LNCaP clone FGC (cell line): ENCODE measurements at regions not wholly inside any gene's neighbourhood (a gene's known extent, or its start where the extent isn't known, plus 50 kb on each side); places are given as distances from the start of the nearest gene placed in this dataset.
"Not testable (repeated sequence)": the region's sequence is repeated elsewhere in the genome, so short reads cannot be mapped to it uniquely, and the experiment has no call there.

ENCODE experiments used
- DNase-seq: peaks from one replicate; pipeline ENCODE4 v3.0.0-alpha.2; 2011; ENCODE audit warnings: low read depth
- H3K4me3 ChIP-seq: 2 replicates; pipeline ENCODE4 v1.5.1; 2011; ENCODE audit warnings: mild to moderate bottlenecking, low read depth, low read length, control low read depth
- TF ChIP-seq, protein P1 (sequence below): IDR thresholded peaks from 2 replicates; pipeline ENCODE4 v1.5.1; 2012; ENCODE audit warnings: mild to moderate bottlenecking; ENCODE audit not compliant: control insufficient read depth, insufficient read depth; ENCODE audit errors: extremely low read depth

DNA sequence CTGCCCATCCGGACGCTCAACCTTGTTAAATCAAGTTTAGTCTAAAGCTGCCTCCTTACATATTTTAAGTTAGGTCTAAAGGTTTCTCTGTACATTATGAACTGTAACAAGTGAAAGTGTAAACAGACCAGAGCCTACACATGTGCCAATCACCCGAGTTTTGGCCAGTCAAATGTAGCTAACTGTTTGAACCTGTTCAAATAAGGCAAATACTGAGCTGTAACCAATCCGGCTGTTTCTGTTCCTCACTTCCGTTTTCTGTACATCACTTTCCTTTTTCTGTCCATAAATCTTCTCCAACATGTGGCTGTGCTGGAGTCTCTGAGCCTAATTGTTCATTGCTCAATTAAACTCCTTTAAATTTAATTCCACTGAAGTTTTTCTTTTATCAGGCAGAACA is 113.3 kb upstream of the SHISA3 start:
- no peak for DNase-seq
- H3K4me3 ChIP-seq: no peak overlapping the region
- TF ChIP-seq, protein P1, sequence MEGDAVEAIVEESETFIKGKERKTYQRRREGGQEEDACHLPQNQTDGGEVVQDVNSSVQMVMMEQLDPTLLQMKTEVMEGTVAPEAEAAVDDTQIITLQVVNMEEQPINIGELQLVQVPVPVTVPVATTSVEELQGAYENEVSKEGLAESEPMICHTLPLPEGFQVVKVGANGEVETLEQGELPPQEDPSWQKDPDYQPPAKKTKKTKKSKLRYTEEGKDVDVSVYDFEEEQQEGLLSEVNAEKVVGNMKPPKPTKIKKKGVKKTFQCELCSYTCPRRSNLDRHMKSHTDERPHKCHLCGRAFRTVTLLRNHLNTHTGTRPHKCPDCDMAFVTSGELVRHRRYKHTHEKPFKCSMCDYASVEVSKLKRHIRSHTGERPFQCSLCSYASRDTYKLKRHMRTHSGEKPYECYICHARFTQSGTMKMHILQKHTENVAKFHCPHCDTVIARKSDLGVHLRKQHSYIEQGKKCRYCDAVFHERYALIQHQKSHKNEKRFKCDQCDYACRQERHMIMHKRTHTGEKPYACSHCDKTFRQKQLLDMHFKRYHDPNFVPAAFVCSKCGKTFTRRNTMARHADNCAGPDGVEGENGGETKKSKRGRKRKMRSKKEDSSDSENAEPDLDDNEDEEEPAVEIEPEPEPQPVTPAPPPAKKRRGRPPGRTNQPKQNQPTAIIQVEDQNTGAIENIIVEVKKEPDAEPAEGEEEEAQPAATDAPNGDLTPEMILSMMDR: no peak

DNA sequence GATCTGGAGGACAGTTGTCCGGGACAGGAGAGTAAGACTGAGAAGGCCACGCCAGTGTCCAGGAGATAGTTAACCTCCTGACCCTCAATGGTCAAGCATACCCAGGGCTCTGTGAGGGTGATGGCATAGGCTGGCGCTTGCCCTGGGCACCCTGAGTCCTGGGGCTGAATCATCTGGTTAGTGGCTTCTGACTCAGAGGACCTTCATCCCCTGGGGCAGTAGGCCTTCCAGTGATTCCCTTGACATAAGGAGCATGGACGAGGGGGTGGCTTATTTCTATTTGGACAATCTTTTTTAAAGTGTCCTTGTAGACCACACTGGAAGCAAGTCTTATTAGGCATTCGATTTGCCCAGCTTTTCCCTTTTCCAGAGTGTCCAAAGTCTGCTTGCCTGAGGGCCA is 108.4 kb upstream of the SHISA3 start:
- H3K4me3 ChIP-seq, DNase-seq: not testable (repeated sequence)

DNA sequence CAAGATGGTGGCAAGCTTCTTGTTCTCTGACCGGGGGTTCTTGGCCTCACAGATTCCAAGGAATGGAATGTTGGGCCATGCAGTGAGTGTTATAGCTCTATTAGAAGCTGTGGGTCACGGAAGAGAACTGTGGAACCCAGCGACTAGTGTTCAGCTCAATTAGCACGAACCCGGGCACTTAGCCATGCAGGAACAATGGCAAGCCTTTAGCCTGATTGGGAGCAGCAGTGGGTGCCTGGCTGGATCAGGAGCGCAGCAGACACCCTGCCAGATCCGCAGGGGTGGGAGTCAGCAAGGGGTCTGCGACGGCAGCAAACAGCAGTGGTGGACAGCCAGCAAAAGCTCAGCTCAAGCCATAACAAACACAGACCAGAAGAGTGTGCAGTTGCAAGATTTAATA is 105.1 kb upstream of the SHISA3 start:
- not testable (repeated sequence) for H3K4me3 ChIP-seq, DNase-seq

DNA sequence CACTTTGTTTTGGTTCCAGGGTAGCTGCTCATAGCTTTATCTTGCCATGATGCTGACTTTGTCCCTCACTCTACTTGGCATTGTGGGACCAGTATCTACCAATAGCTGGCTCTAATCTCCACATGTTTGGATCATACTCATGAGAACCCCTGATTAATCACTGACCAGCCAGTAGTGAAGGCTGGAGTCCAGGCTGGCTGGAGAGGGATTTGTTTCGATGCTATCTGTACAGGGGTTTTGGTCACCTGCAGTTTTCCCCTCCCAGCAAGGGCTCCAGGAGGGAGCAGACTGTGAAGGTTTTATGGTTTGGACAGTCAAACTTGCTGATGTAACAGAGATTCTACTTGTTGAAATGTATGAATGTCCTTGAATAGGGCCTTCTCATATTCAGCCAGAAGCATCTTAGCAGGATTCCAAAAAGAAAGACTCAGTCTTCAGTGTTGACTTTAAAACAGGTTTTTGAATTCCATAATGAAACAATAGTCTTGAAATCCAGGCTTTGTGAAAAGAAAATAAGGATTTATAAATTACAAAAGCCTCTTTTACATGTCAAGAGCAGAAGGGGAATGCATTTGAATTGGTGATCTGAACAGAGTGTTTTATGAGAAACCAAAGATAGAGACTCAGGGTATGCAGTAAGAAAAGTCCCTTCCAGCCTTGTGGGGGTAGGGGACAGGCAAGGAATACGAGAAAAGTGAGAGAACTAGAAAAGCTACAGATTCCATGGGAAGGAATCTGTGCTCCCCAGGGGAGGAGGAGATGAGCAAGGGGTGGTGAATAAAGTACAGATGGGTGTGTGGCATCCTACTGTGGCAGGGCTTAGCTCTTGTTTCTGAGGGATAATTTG is 103.1 kb upstream of the SHISA3 start:
- no peak for DNase-seq
- H3K4me3 ChIP-seq: no peak overlapping the region
- TF ChIP-seq, protein P1: no peak

DNA sequence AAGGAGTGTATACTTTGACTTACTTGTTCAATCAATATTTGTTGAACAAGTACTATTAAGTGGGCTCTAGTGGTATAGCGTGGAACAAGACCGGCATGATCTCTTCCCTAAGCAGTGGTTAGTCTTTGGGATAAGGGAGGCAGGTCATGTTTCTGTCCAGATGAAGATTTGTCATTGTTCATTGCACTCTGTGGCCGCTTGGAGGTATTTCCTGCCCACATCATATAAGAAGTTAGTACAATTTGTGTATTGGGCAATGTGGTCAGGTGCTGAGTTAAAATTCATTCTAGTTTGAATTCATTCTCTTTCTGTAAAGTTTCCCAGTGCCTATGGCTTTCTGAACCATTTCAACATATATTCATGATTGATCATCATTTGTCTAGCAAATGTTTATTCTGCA is 101.1 kb upstream of the SHISA3 start:
- no peak overlapping the region for H3K4me3 ChIP-seq
- TF ChIP-seq, protein P1: no peak
- no peak for DNase-seq

DNA sequence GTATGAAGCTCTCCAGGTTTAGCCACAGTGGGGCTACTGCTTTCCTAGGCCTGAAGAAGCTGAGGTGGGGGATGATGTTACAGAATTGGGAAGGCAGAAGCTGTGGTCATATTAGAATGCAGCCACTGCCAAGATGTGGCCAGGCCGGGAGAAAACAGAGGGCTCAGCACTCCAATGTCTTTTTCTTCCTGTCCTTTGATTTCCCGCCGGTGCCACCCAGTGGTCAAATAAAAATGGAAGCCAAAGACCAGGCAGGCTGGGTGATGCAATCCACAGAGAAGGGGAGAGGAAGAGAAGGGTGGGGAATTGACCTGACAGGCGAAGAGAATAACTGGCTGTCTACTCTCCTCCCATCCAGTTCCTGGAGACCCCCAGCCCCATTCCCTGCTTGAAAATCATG is 94.9 kb upstream of the SHISA3 start:
- DNase-seq: no peak
- TF ChIP-seq, protein P1: peak; percentile 76
- H3K4me3 ChIP-seq: no peak overlapping the region

DNA sequence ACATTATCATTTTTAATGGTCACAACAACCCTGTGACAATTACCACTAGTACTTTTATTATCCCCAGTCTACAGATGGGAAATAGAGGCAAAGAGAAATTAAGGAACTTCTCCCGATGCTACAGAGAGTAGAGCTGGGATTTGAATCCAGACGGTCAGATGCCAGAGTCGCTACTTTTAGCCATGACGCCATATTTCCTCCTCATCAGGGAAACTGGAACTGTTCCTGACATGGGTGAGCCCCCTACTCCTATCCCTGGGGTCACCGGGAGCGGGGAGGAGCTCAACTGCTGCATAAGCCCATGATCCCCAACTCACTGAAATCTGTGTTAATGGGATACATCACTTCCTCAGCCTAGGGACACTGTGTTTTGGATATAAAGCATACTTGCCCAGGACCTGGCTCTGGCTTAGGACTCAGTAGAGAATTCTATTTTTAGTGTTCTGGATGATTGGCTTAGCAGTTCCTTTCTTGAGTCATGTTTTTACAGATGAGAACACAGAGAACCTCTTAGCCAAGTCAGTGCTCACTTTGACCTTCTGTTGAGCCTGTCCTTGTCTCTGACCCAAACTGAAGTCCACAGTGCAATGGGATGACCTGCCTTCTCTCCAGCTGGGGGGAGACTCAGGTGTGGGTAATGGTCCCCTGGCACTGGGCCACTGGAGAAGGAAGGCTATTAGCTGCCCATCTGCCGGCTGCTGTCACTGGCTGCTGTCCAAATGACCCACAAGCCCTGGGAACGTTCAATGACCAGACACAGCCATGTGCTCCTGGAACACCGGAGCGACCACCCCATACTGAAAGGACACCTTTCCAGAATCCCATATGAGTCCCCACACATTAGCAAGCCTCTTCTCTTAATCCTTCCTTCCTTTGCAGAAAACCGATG is 90.8 kb upstream of the SHISA3 start:
- no peak overlapping the region for H3K4me3 ChIP-seq
- TF ChIP-seq, protein P1: no peak
- DNase-seq: no peak
